ENCODE measurements at regions not wholly inside any gene's neighbourhood (a gene's known extent, or its start where the extent isn't known, plus 50 kb on each side); places are given as distances from the start of the nearest gene placed in this dataset.

DNA sequence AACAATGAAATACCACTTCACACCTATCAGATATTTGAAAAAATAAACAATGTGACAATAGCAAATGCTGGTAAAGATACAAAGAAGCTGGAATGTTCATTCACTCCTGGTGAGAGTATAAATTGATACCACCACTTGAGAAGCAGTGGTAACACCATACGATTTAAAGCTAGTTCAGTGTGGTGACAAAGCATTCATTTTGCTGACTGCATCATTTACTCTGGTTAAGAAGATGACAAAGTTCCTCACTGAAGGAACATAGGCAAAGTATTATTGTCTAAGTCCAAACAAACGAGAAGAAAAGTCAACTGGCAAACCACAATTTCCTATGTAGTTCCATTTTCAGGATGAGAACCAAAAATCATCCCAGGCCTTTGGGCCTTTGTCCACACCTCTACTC, 102.5 kb downstream of the GEMIN8 start:
- no peak for TF ChIP-seq POLR2A (IDR thresholded peaks at IDR 0.05)
- no peak for TF ChIP-seq POLR2AphosphoS5 (IDR thresholded peaks at IDR 0.05; ENCODE audit: insufficient read depth in 1 of 2, low read depth in 1 of 2)
- TF ChIP-seq, protein P1, sequence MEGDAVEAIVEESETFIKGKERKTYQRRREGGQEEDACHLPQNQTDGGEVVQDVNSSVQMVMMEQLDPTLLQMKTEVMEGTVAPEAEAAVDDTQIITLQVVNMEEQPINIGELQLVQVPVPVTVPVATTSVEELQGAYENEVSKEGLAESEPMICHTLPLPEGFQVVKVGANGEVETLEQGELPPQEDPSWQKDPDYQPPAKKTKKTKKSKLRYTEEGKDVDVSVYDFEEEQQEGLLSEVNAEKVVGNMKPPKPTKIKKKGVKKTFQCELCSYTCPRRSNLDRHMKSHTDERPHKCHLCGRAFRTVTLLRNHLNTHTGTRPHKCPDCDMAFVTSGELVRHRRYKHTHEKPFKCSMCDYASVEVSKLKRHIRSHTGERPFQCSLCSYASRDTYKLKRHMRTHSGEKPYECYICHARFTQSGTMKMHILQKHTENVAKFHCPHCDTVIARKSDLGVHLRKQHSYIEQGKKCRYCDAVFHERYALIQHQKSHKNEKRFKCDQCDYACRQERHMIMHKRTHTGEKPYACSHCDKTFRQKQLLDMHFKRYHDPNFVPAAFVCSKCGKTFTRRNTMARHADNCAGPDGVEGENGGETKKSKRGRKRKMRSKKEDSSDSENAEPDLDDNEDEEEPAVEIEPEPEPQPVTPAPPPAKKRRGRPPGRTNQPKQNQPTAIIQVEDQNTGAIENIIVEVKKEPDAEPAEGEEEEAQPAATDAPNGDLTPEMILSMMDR (IDR thresholded peaks at IDR 0.05) = no peak
- Histone ChIP-seq H3K4me1 (no peaks in the 10 kb centered on the region), H3K27me3 (no peaks in the 10 kb centered on the region), H3K36me3 (no peaks in the 10 kb centered on the region), H3K27ac (no peak overlapping the region), H3K4me3 (no peak overlapping the region), H3K9me3 (no peaks in the 10 kb centered on the region)
- DNase-seq (ENCODE audit: extremely low spot score in 2 of 2) = no peak
- intact Hi-C loops (cut with DNase I) = no loop called here

DNA sequence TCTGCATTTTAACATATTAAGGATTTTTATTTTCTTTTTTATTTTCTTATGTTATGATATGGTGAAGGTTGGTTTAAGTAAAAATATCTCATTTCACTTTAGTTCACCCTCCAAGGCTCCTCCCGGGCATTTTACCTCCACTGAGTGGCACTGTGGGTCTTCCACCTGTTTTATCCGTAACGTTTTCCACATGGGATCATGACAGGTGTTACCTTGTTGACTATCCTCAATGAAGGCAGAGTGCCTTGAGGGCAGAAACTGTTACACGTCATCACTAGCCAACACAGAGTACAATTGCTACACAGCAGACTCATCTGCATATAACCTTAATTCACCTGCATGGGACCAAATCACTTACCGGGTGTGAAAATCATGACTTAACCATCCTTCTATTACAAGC, 105.8 kb downstream of the GEMIN8 start:
- H3K9me3 ChIP-seq = no peaks in the 10 kb centered on the region
- intact Hi-C loops (cut with DNase I) = no loop called here
- no peaks in the 10 kb centered on the region for H3K4me1 ChIP-seq

DNA sequence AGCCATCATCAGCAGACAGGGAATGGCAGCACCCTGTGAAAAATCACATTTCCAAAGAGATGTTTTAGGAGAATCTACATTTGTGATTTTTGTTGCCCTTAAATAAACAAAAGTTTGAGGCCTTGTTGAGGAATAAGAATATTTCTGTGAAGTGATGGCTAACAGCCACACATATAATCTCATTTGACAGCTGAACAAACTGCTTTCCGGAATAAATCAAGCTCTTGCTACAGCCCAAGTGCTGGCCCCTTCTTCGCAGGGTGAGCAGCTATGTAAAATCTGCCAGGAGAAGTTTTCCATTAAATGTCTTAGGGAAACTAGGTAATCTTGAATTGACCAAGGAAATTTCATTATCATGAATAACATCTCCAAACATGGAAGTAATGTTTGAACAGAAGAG, 106.4 kb upstream of the GPM6B start:
- H3K27ac ChIP-seq = no peak overlapping the region
- intact Hi-C loops (cut with DNase I) = no loop called here
- no peaks in the 10 kb centered on the region for H3K4me1 ChIP-seq
- no peaks in the 10 kb centered on the region for H3K9me3 ChIP-seq
- no peak for DNase-seq (ENCODE audit: extremely low spot score in 2 of 2)
- no peak for TF ChIP-seq POLR2A (IDR thresholded peaks at IDR 0.05)
- TF ChIP-seq, protein P1 (IDR thresholded peaks at IDR 0.05) = no peak
- no peak for TF ChIP-seq POLR2AphosphoS5 (IDR thresholded peaks at IDR 0.05; ENCODE audit: insufficient read depth in 1 of 2, low read depth in 1 of 2)
- H3K4me3 ChIP-seq = no peak overlapping the region
- H3K27me3 ChIP-seq = no peaks in the 10 kb centered on the region
- H3K36me3 ChIP-seq = no peaks in the 10 kb centered on the region

More for the DNA sequence above, 105.8 kb downstream of the GEMIN8 start:
- no peak overlapping the region for H3K4me3 ChIP-seq
- DNase-seq (ENCODE audit: extremely low spot score in 2 of 2) = no peak
- no peak overlapping the region for H3K27ac ChIP-seq
- TF ChIP-seq POLR2A (IDR thresholded peaks at IDR 0.05) (no peak), POLR2AphosphoS5 (IDR thresholded peaks at IDR 0.05; ENCODE audit: insufficient read depth in 1 of 2, low read depth in 1 of 2) (no peak)
- TF ChIP-seq, protein P1 (IDR thresholded peaks at IDR 0.05) = no peak
- H3K36me3 ChIP-seq = no peaks in the 10 kb centered on the region
- H3K27me3 ChIP-seq = no peaks in the 10 kb centered on the region

DNA sequence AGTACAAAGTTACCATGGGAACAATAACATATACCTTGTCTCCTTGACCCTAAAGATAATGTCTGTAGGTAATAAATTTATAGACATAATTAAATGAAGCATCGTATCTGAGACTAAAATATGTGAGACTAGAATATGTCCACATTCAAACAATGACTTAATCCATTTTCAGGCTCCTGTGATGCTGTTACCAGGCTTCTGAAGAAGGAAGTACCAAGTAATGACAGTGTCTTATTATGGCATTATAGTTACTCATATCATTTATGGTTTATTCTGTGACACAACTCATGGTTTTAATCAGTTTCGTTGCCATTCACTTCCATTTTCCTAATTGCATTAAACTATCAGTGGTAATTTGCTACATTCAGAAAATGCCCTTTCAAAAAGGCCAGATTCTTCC, 100.6 kb upstream of the GPM6B start:
- no peak for DNase-seq (ENCODE audit: extremely low spot score in 2 of 2)
- Histone ChIP-seq H3K27me3 (no peaks in the 10 kb centered on the region), H3K36me3 (no peaks in the 10 kb centered on the region), H3K27ac (no peak overlapping the region), H3K4me3 (no peak overlapping the region), H3K9me3 (no peaks in the 10 kb centered on the region), H3K4me1 (no peaks in the 10 kb centered on the region)
- no peak for TF ChIP-seq POLR2A (IDR thresholded peaks at IDR 0.05)
- TF ChIP-seq POLR2AphosphoS5 (IDR thresholded peaks at IDR 0.05; ENCODE audit: insufficient read depth in 1 of 2, low read depth in 1 of 2) = no peak
- TF ChIP-seq, protein P1 (IDR thresholded peaks at IDR 0.05) = no peak
- intact Hi-C loops (cut with DNase I) = no loop called here

DNA sequence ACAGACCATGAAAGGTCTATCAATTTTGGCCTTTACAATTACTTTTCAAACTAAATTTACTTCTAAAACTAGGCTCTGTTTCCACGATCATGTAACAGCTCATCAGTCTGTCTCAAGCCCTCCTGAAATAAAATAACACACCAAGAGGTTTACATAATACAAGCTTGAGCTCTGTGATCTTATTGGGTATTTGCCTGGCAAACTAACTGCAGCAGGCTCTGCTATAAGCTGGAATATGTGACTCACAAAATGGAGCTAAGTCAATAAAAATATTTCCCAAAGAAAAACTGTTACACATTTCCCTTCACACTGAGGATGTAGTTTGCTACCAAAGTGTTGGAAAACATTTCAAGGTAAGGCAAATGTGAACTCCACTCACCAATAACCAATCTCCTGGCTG, 94.7 kb upstream of the GPM6B start:
- H3K36me3 ChIP-seq = no peaks in the 10 kb centered on the region
- DNase-seq (ENCODE audit: extremely low spot score in 2 of 2) = no peak
- no peaks in the 10 kb centered on the region for H3K9me3 ChIP-seq
- H3K4me1 ChIP-seq = no peaks in the 10 kb centered on the region
- TF ChIP-seq POLR2AphosphoS5 (IDR thresholded peaks at IDR 0.05; ENCODE audit: insufficient read depth in 1 of 2, low read depth in 1 of 2) = no peak
- TF ChIP-seq, protein P1 (IDR thresholded peaks at IDR 0.05) = no peak
- no peak for TF ChIP-seq POLR2A (IDR thresholded peaks at IDR 0.05)
- intact Hi-C loops (cut with DNase I) = no loop called here
- H3K4me3 ChIP-seq = no peak overlapping the region
- H3K27me3 ChIP-seq = no peaks in the 10 kb centered on the region
- H3K27ac ChIP-seq = no peak overlapping the region

Data from vagina (tissue), 2 donors.